CD14-positive monocyte (primary cell): ENCODE measurements at regions not wholly inside any gene's neighbourhood (a gene's known extent, or its start where the extent isn't known, plus 50 kb on each side); places are given as distances from the start of the nearest gene placed in this dataset.

ENCODE experiments used
- DNase-seq, 3 donors: peaks; one replicate each; pipeline ENCODE4 v3.0.0-alpha.2; 2011 to 2022
- H2AFZ ChIP-seq: 2 replicates; pipeline ENCODE4 v1.6.0; 2012; ENCODE audit warnings: mild to moderate bottlenecking, low read depth, low read length, inconsistent platforms; ENCODE audit not compliant: insufficient read depth, poor library complexity, severe bottlenecking
- H3K27ac ChIP-seq, 2 donors: 1 replicate in 1 of 2; 2 replicates in 1 of 2; pipeline ENCODE4 v1.5.1; 2012 to 2013; ENCODE audit warnings: low read length in 2 of 2, control low read depth in 1 of 2, inconsistent platforms in 1 of 2, low read depth in 1 of 2, mild to moderate bottlenecking in 1 of 2
- H3K27me3 ChIP-seq, 2 donors: one replicate each; pipeline versions ENCODE4 v1.6.0 to v1.6.1; 2011 to 2013; ENCODE audit warnings: low read length in 2 of 2; ENCODE audit not compliant: control insufficient read depth in 2 of 2, insufficient read depth in 2 of 2
- H3K36me3 ChIP-seq, 2 donors: replicated peaks in 1 of 2; 1 replicate in 1 of 2; 2 replicates in 1 of 2; pipeline versions ENCODE4 v1.5.1 to v1.6.1; 2012 to 2013; ENCODE audit warnings: low read length in 2 of 2, control low read depth in 1 of 2, inconsistent platforms in 1 of 2, mild to moderate bottlenecking in 1 of 2; ENCODE audit not compliant: insufficient read depth in 2 of 2, control insufficient read depth in 1 of 2
- H3K4me1 ChIP-seq, 2 donors: 1 replicate in 1 of 2; 2 replicates in 1 of 2; pipeline versions ENCODE4 v1.5.1 to v1.6.1; 2012 to 2013; ENCODE audit warnings: low read length in 2 of 2, control low read depth in 1 of 2, inconsistent platforms in 1 of 2, mild to moderate bottlenecking in 1 of 2, moderate library complexity in 1 of 2; ENCODE audit not compliant: insufficient read depth in 2 of 2, control insufficient read depth in 1 of 2
- H3K4me2 ChIP-seq: replicated peaks from 2 replicates; pipeline ENCODE3; 2012; ENCODE audit warnings: low read length, moderate library complexity, mild to moderate bottlenecking; ENCODE audit not compliant: poor library complexity, severe bottlenecking; ENCODE audit errors: extremely low read depth
- H3K4me3 ChIP-seq, 3 experiments: fragments of 200-600 bp in 1 of 3; sonication (generic) in 1 of 3; replicated peaks in 1 of 3; 1 replicate in 2 of 3; 2 replicates in 1 of 3; pipeline ENCODE4 v1.5.1; 2011 to 2013; ENCODE audit warnings: low read length in 3 of 3, mild to moderate bottlenecking in 3 of 3, control low read depth in 2 of 3, low read depth in 2 of 3, inconsistent platforms in 1 of 3, moderate library complexity in 1 of 3
- H3K79me2 ChIP-seq: 2 replicates; pipeline ENCODE4 v1.6.0; 2012; ENCODE audit warnings: mild to moderate bottlenecking, control low read depth, inconsistent platforms, low read length, moderate library complexity; ENCODE audit not compliant: insufficient read depth
- H3K9ac ChIP-seq: 2 replicates; pipeline ENCODE4 v1.6.0; 2017; ENCODE audit warnings: low read length, mild to moderate bottlenecking; ENCODE audit not compliant: insufficient read depth, poor library complexity, severe bottlenecking
- H3K9me3 ChIP-seq, 2 donors: replicated peaks in 1 of 2; 1 replicate in 1 of 2; 2 replicates in 1 of 2; pipeline versions ENCODE4 v1.5.1 to v1.6.1; 2012 to 2013; ENCODE audit warnings: low read length in 2 of 2, control low read depth in 1 of 2; ENCODE audit not compliant: control insufficient read depth in 1 of 2, insufficient read depth in 1 of 2
- H4K20me1 ChIP-seq: 2 replicates; pipeline ENCODE4 v1.6.0; 2012; ENCODE audit warnings: mild to moderate bottlenecking, low read length, control low read depth, moderate library complexity; ENCODE audit not compliant: insufficient read depth
- H3K27ac Mint-ChIP-seq, 7 donors: one replicate each; pipeline ENCODE4 v1.8.0; 2020; ENCODE audit warnings: mild to moderate bottlenecking in 7 of 7, mixed read lengths in 7 of 7, moderate library complexity in 6 of 7, inconsistent platforms in 2 of 7
- H3K27me3 Mint-ChIP-seq, 3 donors: one replicate each; pipeline ENCODE4 v1.8.0; 2021 to 2022; ENCODE audit warnings: low read depth in 3 of 3, mild to moderate bottlenecking in 3 of 3, mixed read lengths in 3 of 3, moderate library complexity in 3 of 3, inconsistent platforms in 1 of 3
- H3K36me3 Mint-ChIP-seq, 2 donors: one replicate each; pipeline ENCODE4 v1.8.0; 2020; ENCODE audit warnings: mixed read lengths in 2 of 2, inconsistent platforms in 1 of 2, mild to moderate bottlenecking in 1 of 2
- H3K4me1 Mint-ChIP-seq: one replicate; pipeline ENCODE4 v1.8.0; 2020; ENCODE audit warnings: mild to moderate bottlenecking, mixed read lengths
- H3K4me3 Mint-ChIP-seq, 2 donors: one replicate each; pipeline ENCODE4 v1.8.0; 2020; ENCODE audit warnings: mild to moderate bottlenecking in 2 of 2, mixed read lengths in 2 of 2, moderate library complexity in 1 of 2
- H3K9me3 Mint-ChIP-seq, 7 donors: one replicate each; pipeline ENCODE4 v1.8.0; 2020 to 2022; ENCODE audit warnings: mixed read lengths in 7 of 7, mild to moderate bottlenecking in 6 of 7, moderate library complexity in 6 of 7, inconsistent platforms in 2 of 7
- CTCF ChIP-seq: fragments of 200-600 bp; IDR thresholded peaks from one replicate; pipeline ENCODE4 v1.8.0; 2022; ENCODE audit warnings: antibody characterized with exemption, mild to moderate bottlenecking
- WGBS: methylation state at CpG from one replicate; pipeline ENCODE4 v1.1.5; 2013; ENCODE audit warnings: missing lambda C conversion rate; ENCODE audit not compliant: insufficient coverage; 5-methylcytosine and 5-hydroxymethylcytosine counted together
- intact Hi-C, 2 donors: fragments of 100-400 bp; cut with micrococcal nuclease; formaldehyde crosslinking; loops; one replicate each; pipeline versions ENCODE4 v1.15.0 to v1.15.1; 2023

DNA sequence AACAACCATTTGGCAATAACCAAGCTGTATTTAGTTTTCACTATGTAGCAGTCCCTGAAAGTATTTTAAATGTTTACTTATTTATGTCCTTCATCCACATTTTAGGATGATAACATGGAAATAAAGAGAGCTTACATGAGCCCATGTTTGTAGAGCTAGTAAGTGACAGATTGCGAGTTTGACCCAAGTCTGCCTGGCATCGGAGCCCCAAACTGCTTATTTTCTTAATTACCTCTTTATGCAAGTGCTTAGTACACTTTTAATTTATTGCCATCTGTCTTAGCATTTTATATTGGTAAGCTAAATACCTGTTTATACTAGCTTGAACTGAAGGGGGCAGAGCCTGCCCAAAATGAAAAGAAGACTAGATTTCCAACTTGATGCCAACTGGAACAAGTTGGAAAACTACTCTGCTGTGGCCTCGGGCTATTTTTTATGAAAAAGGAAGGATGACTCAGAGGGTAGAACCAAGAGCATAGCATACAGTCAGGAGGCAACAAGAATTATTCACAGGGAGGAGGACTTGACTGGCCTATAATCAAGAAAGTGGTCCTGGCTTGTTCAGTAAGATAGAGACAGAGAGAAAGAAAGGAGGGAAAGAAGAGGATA is 150.2 kb downstream of the NDFIP2 start:
- DNase-seq, result no peak
- Histone ChIP-seq H4K20me1 (no peaks in the 10 kb centered on the region), H3K27ac (no peak overlapping the region), H3K4me2 (no peak overlapping the region), H3K9ac (no peak overlapping the region), H3K36me3 (no peaks in the 10 kb centered on the region), H3K4me1 (no peaks in the 10 kb centered on the region), H3K79me2 (no peaks in the 10 kb centered on the region), H3K9me3 (no peaks in the 10 kb centered on the region), H3K4me3 (no peak overlapping the region), H3K27me3 (no peaks in the 10 kb centered on the region), H2AFZ (no peak overlapping the region)
- no peaks in the 10 kb centered on the region for H3K36me3 Mint-ChIP-seq
- WGBS, result 25% methylated on average over 1 of the region's 3 CpGs
- intact Hi-C loops, result no loop called here
- no peaks in the 10 kb centered on the region for H3K4me1 Mint-ChIP-seq
- H3K27ac Mint-ChIP-seq, result no peak overlapping the region
- no peak for TF ChIP-seq CTCF
- peaks cover 0 to 2% (median 0%) of the 10 kb centered on the region in 7 donors for H3K9me3 Mint-ChIP-seq
- no peak overlapping the region for H3K4me3 Mint-ChIP-seq
- H3K27me3 Mint-ChIP-seq, result peaks cover 0 to 1% (median 1%) of the 10 kb centered on the region in 3 donors

- Mint-ChIP-seq H3K36me3 (no peaks in the 10 kb centered on the region), H3K27me3 (peaks cover 0 to 1% (median 1%) of the 10 kb centered on the region in 3 donors), H3K4me1 (no peaks in the 10 kb centered on the region), H3K9me3 (peaks cover 0 to 2% (median under 1%) of the 10 kb centered on the region in 7 donors), H3K27ac (no peak overlapping the region), H3K4me3 (no peak overlapping the region)
- H3K36me3 ChIP-seq, result no peaks in the 10 kb centered on the region
- H3K4me3 ChIP-seq, result no peak overlapping the region
- no peak for TF ChIP-seq CTCF
- H2AFZ ChIP-seq, result no peak overlapping the region
- 95% methylated on average over 3 of the region's 4 CpGs for WGBS
- no peaks in the 10 kb centered on the region for H3K79me2 ChIP-seq
- no peak for DNase-seq
- H3K4me2 ChIP-seq, result no peak overlapping the region
- no peak overlapping the region for H3K27ac ChIP-seq
- intact Hi-C loops, result no loop called here
- no peak overlapping the region for H3K9ac ChIP-seq
- no peaks in the 10 kb centered on the region for H3K9me3 ChIP-seq
- no peaks in the 10 kb centered on the region for H4K20me1 ChIP-seq
- H3K4me1 ChIP-seq, result no peaks in the 10 kb centered on the region
- H3K27me3 ChIP-seq, result no peaks in the 10 kb centered on the region
These were observed 147.5 kb downstream of the NDFIP2 start for GRCh38 chr13:79628463-79628862.
